ENCODE measurements at regions not wholly inside any gene's neighbourhood (a gene's known extent, or its start where the extent isn't known, plus 50 kb on each side); places are given as distances from the start of the nearest gene placed in this dataset.
"Not testable (repeated sequence)": the region's sequence is repeated elsewhere in the genome, so short reads cannot be mapped to it uniquely, and the experiment has no call there.

- no peak for DNase-seq (ENCODE audit: low spot score in 2 of 2, unreplicated experiment in 2 of 2)
- Mint-ChIP-seq H3K27ac (no peak overlapping the region), H3K36me3 (no peaks in the 10 kb centered on the region), H3K4me3 (no peak overlapping the region), H3K9me3 (no peaks in the 10 kb centered on the region), H3K4me1 (no peaks in the 10 kb centered on the region), H3K27me3 (ENCODE audit: low read depth) (peaks cover 2% of the 10 kb centered on the region)
- no peak for TF ChIP-seq CTCF (IDR thresholded peaks at IDR 0.05; ENCODE audit: unreplicated experiment)
Observed at GRCh38 chr10:84957427-84957826, 629.0 kb downstream of the CCSER2 start.

DNA sequence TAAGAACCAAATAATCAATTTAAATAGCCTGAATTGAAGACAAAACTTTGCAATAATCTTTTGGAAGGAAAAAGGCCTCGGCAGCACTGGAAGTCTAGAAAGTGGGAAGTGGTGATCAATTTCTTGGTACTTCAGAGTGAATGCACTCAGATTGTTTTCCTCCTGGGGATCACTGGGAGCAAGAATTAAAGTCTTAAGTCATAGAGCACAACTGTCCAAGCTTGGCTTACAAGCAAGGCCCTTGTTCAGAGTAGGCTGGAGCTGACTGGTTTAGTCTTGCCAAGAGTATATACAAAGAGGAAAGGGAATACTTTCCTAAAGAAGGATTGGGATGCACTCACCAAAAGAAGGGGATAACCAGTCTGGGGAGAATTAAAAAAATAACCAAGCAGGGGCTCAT, 637.1 kb downstream of the CCSER2 start:
- Mint-ChIP-seq H3K36me3 (no peaks in the 10 kb centered on the region), H3K9me3 (no peaks in the 10 kb centered on the region), H3K4me1 (no peaks in the 10 kb centered on the region), H3K27me3 (ENCODE audit: low read depth) (peaks cover 3% of the 10 kb centered on the region), H3K4me3 (no peak overlapping the region), H3K27ac (no peak overlapping the region)
- TF ChIP-seq CTCF (IDR thresholded peaks at IDR 0.05; ENCODE audit: unreplicated experiment), result no peak
- DNase-seq (ENCODE audit: low spot score in 2 of 2, unreplicated experiment in 2 of 2), result no peak

DNA sequence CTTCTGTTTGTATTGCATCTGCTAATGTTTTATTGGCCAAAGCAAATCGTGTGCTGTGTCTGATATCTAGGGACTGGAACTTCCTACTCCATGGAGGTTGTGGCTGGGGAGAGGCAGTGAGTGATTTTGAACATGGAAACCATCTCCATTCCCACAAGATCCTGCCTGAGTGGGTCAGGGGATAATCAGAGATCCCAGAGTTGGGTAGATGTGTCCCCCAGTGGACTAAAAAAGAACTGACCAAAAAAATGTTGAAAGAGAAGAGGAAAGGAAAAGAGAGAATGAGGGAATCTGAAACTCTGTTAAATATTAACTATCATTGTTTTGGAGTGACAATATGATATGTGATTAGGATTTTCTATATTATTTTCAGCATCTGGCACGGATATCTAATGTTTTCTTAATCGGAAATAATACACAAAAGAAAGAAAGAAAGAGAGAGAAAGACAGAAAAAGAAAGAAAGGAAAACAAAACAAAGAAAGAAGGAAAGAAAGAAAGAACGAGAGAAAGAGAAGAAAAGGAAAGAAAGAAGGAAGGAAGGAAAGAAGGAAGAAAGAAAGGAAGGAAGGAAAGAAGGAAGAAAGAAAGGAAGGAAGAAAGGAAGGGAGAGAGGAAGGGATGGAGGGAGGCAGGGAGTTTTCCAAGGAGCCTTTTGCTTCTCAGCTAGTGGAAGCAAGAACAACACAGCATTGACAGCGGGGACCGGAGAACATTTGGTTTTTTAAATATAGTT, 638.5 kb downstream of the CCSER2 start:
- peaks cover 3% of the 10 kb centered on the region for H3K27me3 Mint-ChIP-seq (ENCODE audit: low read depth)
- DNase-seq (ENCODE audit: low spot score in 2 of 2, unreplicated experiment in 2 of 2), result no peak
- no peaks in the 10 kb centered on the region for H3K4me1 Mint-ChIP-seq
- no peak overlapping the region for H3K27ac Mint-ChIP-seq
- H3K4me3 Mint-ChIP-seq, result no peak overlapping the region
- no peaks in the 10 kb centered on the region for H3K36me3 Mint-ChIP-seq
- H3K9me3 Mint-ChIP-seq, result no peaks in the 10 kb centered on the region
- TF ChIP-seq CTCF (IDR thresholded peaks at IDR 0.05; ENCODE audit: unreplicated experiment), result no peak

DNA sequence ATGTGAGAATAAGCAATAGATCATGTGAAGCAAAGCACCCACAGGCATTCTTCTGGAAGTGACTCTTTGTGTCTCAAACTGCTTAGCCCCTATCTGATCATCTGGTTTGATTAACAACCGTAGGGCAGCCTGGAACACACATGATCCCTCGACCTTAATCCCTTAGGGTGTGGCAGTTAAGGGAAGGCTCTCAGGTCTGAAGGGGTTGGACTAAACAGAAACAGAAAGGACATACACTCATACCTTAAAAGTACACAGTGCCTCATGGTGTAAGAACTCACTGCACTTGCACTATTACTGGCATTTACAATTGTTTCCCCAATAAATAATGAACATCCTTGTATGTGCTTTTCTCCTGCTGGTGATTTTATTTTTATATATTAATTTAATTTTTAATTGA, 640.9 kb downstream of the CCSER2 start:
- not testable (repeated sequence) for H3K9me3 Mint-ChIP-seq; H3K27me3 Mint-ChIP-seq (ENCODE audit: low read depth); DNase-seq (ENCODE audit: low spot score in 2 of 2, unreplicated experiment in 2 of 2); H3K36me3 Mint-ChIP-seq; H3K4me3 Mint-ChIP-seq; H3K4me1 Mint-ChIP-seq; H3K27ac Mint-ChIP-seq

- Mint-ChIP-seq H3K9me3 (no peaks in the 10 kb centered on the region), H3K27me3 (ENCODE audit: low read depth) (peaks cover 25% of the 10 kb centered on the region)
- no peak for DNase-seq (ENCODE audit: low spot score in 2 of 2, unreplicated experiment in 2 of 2)
Observed at GRCh38 chr10:84987039-84987438, 658.6 kb downstream of the CCSER2 start.

GRCh38 chr10:84988011-84988410, 659.6 kb downstream of the CCSER2 start:
- Mint-ChIP-seq H3K9me3 (no peaks in the 10 kb centered on the region), H3K27ac (no peak overlapping the region), H3K27me3 (ENCODE audit: low read depth) (peaks cover 22% of the 10 kb centered on the region), H3K4me3 (no peak overlapping the region), H3K36me3 (no peaks in the 10 kb centered on the region), H3K4me1 (no peaks in the 10 kb centered on the region)
- no peak for DNase-seq (ENCODE audit: low spot score in 2 of 2, unreplicated experiment in 2 of 2)
- no peak for TF ChIP-seq CTCF (IDR thresholded peaks at IDR 0.05; ENCODE audit: unreplicated experiment)

More at GRCh38 chr10:84987039-84987438, 658.6 kb downstream of the CCSER2 start:
- Mint-ChIP-seq H3K27ac (no peak overlapping the region), H3K4me1 (no peaks in the 10 kb centered on the region), H3K36me3 (no peaks in the 10 kb centered on the region), H3K4me3 (no peak overlapping the region)
- no peak for TF ChIP-seq CTCF (IDR thresholded peaks at IDR 0.05; ENCODE audit: unreplicated experiment)

All from mesothelial cell of epicardium (in vitro differentiated cells).